ENCODE measurements at regions not wholly inside any gene's neighbourhood (a gene's known extent, or its start where the extent isn't known, plus 50 kb on each side); places are given as distances from the start of the nearest gene placed in this dataset.

DNA sequence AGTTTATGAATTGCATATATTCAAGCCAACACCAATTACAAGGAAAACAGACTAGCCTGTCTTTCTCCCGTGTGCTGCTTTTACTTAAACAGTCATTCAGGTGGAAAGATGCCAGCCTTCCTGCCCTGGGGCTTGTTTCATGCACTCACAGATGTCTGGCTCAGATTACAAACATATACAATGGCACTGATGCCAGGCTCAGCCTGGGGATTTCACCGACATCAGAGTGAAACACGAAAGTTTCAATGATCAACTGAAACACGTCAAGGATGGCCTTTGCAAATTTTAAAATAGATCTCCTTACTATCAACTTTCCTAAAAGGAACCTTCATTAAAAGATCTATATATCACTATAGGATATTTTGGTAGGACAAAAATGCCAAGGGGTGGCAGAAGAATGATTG is 1576.5 kb downstream of the EFNA5 start:
- TF ChIP-seq CTCF (tag by site-specific recombination; IDR thresholded peaks at IDR 0.05), result no peak
- TF ChIP-seq REPIN1 (tag by site-specific recombination; IDR thresholded peaks at IDR 0.05; ENCODE audit: low read depth), result no peak

Measured in HEK293 (cell line).